H1 (cell line): ENCODE measurements at regions not wholly inside any gene's neighbourhood (a gene's known extent, or its start where the extent isn't known, plus 50 kb on each side); places are given as distances from the start of the nearest gene placed in this dataset.

Source experiments
- CTCF ChIA-PET: fragments of 300-600 bp; sonication (Branson Sonifier 250); formaldehyde crosslinking; loops from one replicate; lab custom pipeline; 2021; ENCODE audit not compliant: partially characterized antibody; lab: Charles Lee
- POLR2A ChIA-PET: fragments of 300-600 bp; sonication (Branson Sonifier 250); formaldehyde crosslinking; loops from one replicate; lab custom pipeline; 2021; ENCODE audit warnings: inconsistent platforms; ENCODE audit not compliant: partially characterized antibody; lab: Charles Lee
- DNase-seq, 2 experiments: peaks; one replicate each; pipeline versions ENCODE4 v3.0.0 to v3.0.0-alpha.2; 2010 to 2022; ENCODE audit warnings: low spot score in 2 of 2, low read depth in 1 of 2, mixed read lengths in 1 of 2
- FAIRE-seq: peaks from 2 replicates; lab custom pipeline; 2011; peaks lifted over from hg19 to GRCh38; lab: Jason Lieb, UNC
- H2AFZ ChIP-seq: 2 replicates; pipeline ENCODE4 v1.8.1; 2012; ENCODE audit warnings: low read length, inconsistent platforms
- H2AK5ac ChIP-seq: 2 replicates; pipeline ENCODE4 v1.6.1; 2013; ENCODE audit warnings: low read depth, low read length
- H2BK120ac ChIP-seq: replicated peaks from 2 replicates; pipeline ENCODE3; 2013; ENCODE audit warnings: low read depth, low read length, inconsistent platforms
- H2BK12ac ChIP-seq: 2 replicates; pipeline ENCODE4 v1.6.1; 2013; ENCODE audit warnings: low read depth, low read length
- H2BK15ac ChIP-seq: 2 replicates; pipeline ENCODE4 v1.6.1; 2013; ENCODE audit warnings: low read length
- H2BK20ac ChIP-seq: 2 replicates; pipeline ENCODE4 v1.6.1; 2013; ENCODE audit warnings: low read length
- H2BK5ac ChIP-seq: 2 replicates; pipeline ENCODE4 v1.6.1; 2013; ENCODE audit warnings: low read depth, low read length
- H3K14ac ChIP-seq: 2 replicates; pipeline ENCODE4 v1.6.1; 2013; ENCODE audit warnings: inconsistent platforms; ENCODE audit not compliant: insufficient read length
- H3K18ac ChIP-seq: 2 replicates; pipeline ENCODE4 v1.6.1; 2013; ENCODE audit warnings: low read length; ENCODE audit errors: extremely low read depth
- H3K23ac ChIP-seq: 2 replicates; pipeline ENCODE4 v1.6.1; 2013; ENCODE audit warnings: inconsistent platforms; ENCODE audit not compliant: insufficient read length
- H3K23me2 ChIP-seq: 2 replicates; pipeline ENCODE4 v1.6.1; 2013; ENCODE audit warnings: low read depth, low read length
- H3K27ac ChIP-seq: 2 replicates; pipeline ENCODE4 v1.6.1; 2011; ENCODE audit warnings: low read depth, low read length, inconsistent platforms
- H3K27me3 ChIP-seq, 4 experiments: replicated peaks in 1 of 4; 1 replicate in 1 of 4; 2 replicates in 3 of 4; pipeline versions ENCODE4 v1.6.1 to v1.8.1; 2011 to 2013; ENCODE audit warnings: low read length in 3 of 4, mild to moderate bottlenecking in 3 of 4, inconsistent platforms in 2 of 4, mixed read lengths in 2 of 4, moderate library complexity in 1 of 4; ENCODE audit not compliant: control insufficient read depth in 3 of 4, insufficient read depth in 3 of 4; ENCODE audit errors: extremely low read depth in 1 of 4
- H3K36me3 ChIP-seq, 4 experiments: 2 replicates each; pipeline versions ENCODE4 v1.6.1 to v1.8.1; 2011 to 2013; ENCODE audit warnings: mild to moderate bottlenecking in 4 of 4, low read length in 3 of 4, moderate library complexity in 2 of 4, control low read depth in 1 of 4, inconsistent platforms in 1 of 4; ENCODE audit not compliant: insufficient read depth in 4 of 4, control insufficient read depth in 2 of 4
- H3K4ac ChIP-seq: replicated peaks from 2 replicates; pipeline ENCODE3; 2013; ENCODE audit warnings: low read length, low read depth, mixed read lengths, inconsistent platforms; ENCODE audit not compliant: insufficient read length
- H3K4me1 ChIP-seq, 4 experiments: replicated peaks in 1 of 4; 1 replicate in 1 of 4; 2 replicates in 3 of 4; pipeline versions ENCODE4 v1.6.1 to v1.8.1; 2011 to 2013; ENCODE audit warnings: low read length in 3 of 4, inconsistent platforms in 2 of 4, mixed read lengths in 1 of 4; ENCODE audit not compliant: insufficient read depth in 4 of 4, control insufficient read depth in 3 of 4
- H3K4me2 ChIP-seq, 2 experiments: 2 replicates each; pipeline versions ENCODE4 v1.6.1 to v1.8.1; 2011 to 2013; ENCODE audit warnings: low read depth in 2 of 2, low read length in 2 of 2, control low read depth in 1 of 2, inconsistent platforms in 1 of 2, mild to moderate bottlenecking in 1 of 2; ENCODE audit not compliant: insufficient read depth in 1 of 2
- H3K4me3 ChIP-seq, 4 experiments: fragments of 200-600, 300-600 bp in 1 of 4; sonication (generic), shearing (Covaris generic), sonication (Bioruptor Twin) in 1 of 4; 2 replicates each; pipeline versions ENCODE4 v1.5.1 to v1.8.1; 2011 to 2016; ENCODE audit warnings: low read length in 4 of 4, low read depth in 3 of 4, control low read depth in 2 of 4, inconsistent platforms in 2 of 4, mild to moderate bottlenecking in 2 of 4, mixed read lengths in 1 of 4, moderate library complexity in 1 of 4; ENCODE audit not compliant: insufficient read depth in 2 of 4; ENCODE audit errors: extremely low read depth in 1 of 4
- H3K56ac ChIP-seq: replicated peaks from 2 replicates; pipeline ENCODE3; 2013; ENCODE audit warnings: low read depth, mild to moderate bottlenecking, mixed read lengths, low read length, inconsistent platforms; ENCODE audit not compliant: insufficient read length
- H3K79me1 ChIP-seq: 2 replicates; pipeline ENCODE4 v1.6.1; 2013; ENCODE audit warnings: low read depth, low read length, control low read depth
- H3K79me2 ChIP-seq, 2 experiments: 2 replicates each; pipeline versions ENCODE4 v1.6.1 to v1.8.1; 2012 to 2013; ENCODE audit warnings: low read length in 2 of 2, mild to moderate bottlenecking in 2 of 2, inconsistent platforms in 1 of 2; ENCODE audit not compliant: insufficient read depth in 2 of 2, control insufficient read depth in 1 of 2
- H3K9ac ChIP-seq, 4 experiments: replicated peaks in 1 of 4; 1 replicate in 1 of 4; 2 replicates in 3 of 4; pipeline versions ENCODE4 v1.6.1 to v1.8.1; 2011 to 2013; ENCODE audit warnings: low read depth in 3 of 4, low read length in 3 of 4, control low read depth in 2 of 4, mild to moderate bottlenecking in 2 of 4, moderate library complexity in 2 of 4, inconsistent platforms in 1 of 4; ENCODE audit errors: extremely low read depth in 1 of 4
- H3K9me3 ChIP-seq, 2 experiments: 2 replicates each; pipeline versions ENCODE4 v1.6.1 to v1.8.1; 2012 to 2013; ENCODE audit warnings: mild to moderate bottlenecking in 2 of 2, moderate library complexity in 2 of 2, control low read depth in 1 of 2, inconsistent platforms in 1 of 2, low read depth in 1 of 2, low read length in 1 of 2, mixed read lengths in 1 of 2; ENCODE audit not compliant: insufficient read depth in 2 of 2
- H4K20me1 ChIP-seq, 2 experiments: replicated peaks in 1 of 2; 2 replicates each; pipeline versions ENCODE3 to v1.8.1; 2011 to 2013; ENCODE audit warnings: inconsistent platforms in 2 of 2, low read length in 2 of 2, mild to moderate bottlenecking in 1 of 2; ENCODE audit not compliant: insufficient read depth in 2 of 2, control insufficient read depth in 1 of 2
- H4K5ac ChIP-seq: 2 replicates; pipeline ENCODE4 v1.6.1; 2013; ENCODE audit warnings: low read length, low read depth, mixed read lengths, inconsistent platforms; ENCODE audit not compliant: insufficient read length
- H4K8ac ChIP-seq: 2 replicates; pipeline ENCODE4 v1.8.0; 2013; ENCODE audit warnings: mild to moderate bottlenecking, moderate library complexity, low read length, inconsistent platforms; ENCODE audit not compliant: insufficient read depth; ENCODE audit errors: extremely low read depth
- H4K91ac ChIP-seq: replicated peaks from 2 replicates; pipeline ENCODE3; 2013; ENCODE audit warnings: low read length, mixed read lengths, inconsistent platforms; ENCODE audit not compliant: insufficient read length
- ASH2L ChIP-seq: fragments of 200-600, 300-600 bp; sonication (generic); IDR thresholded peaks from one replicate; pipeline ENCODE4 v1.7.1; 2017; ENCODE audit warnings: low read length
- BCL11A ChIP-seq, 2 experiments: IDR thresholded peaks; one replicate each; pipeline ENCODE4 v1.6.1; 2011; ENCODE audit warnings: low read depth in 2 of 2, low read length in 2 of 2, mild to moderate bottlenecking in 2 of 2
- BRCA1 ChIP-seq: IDR thresholded peaks from 2 replicates; pipeline ENCODE4 v1.6.1; 2012; ENCODE audit warnings: low read depth, low read length, improper control_type of control experiment
- EZH2 ChIP-seq: fragments of 200-600 bp; sonication (generic); IDR thresholded peaks from 2 replicates; pipeline ENCODE4 v1.7.1; 2012; ENCODE audit warnings: low read depth, mild to moderate bottlenecking, moderate library complexity, low read length, inconsistent platforms; ENCODE audit not compliant: severe bottlenecking
- FOSL1 ChIP-seq: IDR thresholded peaks from 2 replicates; pipeline ENCODE4 v1.6.1; 2011; ENCODE audit warnings: mild to moderate bottlenecking, low read depth, low read length, moderate library complexity; ENCODE audit not compliant: insufficient read depth
- GABPA ChIP-seq: IDR thresholded peaks from 2 replicates; pipeline ENCODE4 v1.6.1; 2011; ENCODE audit warnings: mild to moderate bottlenecking, low read length, moderate library complexity, borderline replicate concordance; ENCODE audit not compliant: insufficient read depth
- GTF2F1 ChIP-seq: IDR thresholded peaks from 2 replicates; pipeline ENCODE4 v1.6.1; 2012; ENCODE audit warnings: low read depth, low read length, improper control_type of control experiment, borderline replicate concordance
- KDM5A ChIP-seq: fragments of 200-600 bp; IDR thresholded peaks from 2 replicates; pipeline ENCODE4 v1.7.1; 2012; ENCODE audit warnings: mild to moderate bottlenecking, low read length, inconsistent platforms, mixed read lengths
- RAD21 ChIP-seq, 2 experiments: IDR thresholded peaks in 1 of 2; conservative IDR thresholded peaks in 1 of 2; 2 replicates each; pipeline ENCODE4 v1.6.1; 2011; ENCODE audit warnings: low read depth in 2 of 2, low read length in 2 of 2, improper control_type of control experiment in 1 of 2, inconsistent platforms in 1 of 2, mild to moderate bottlenecking in 1 of 2, moderate library complexity in 1 of 2
- SP2 ChIP-seq: IDR thresholded peaks from 2 replicates; pipeline ENCODE4 v1.6.1; 2012; ENCODE audit warnings: mild to moderate bottlenecking, low read length, inconsistent platforms
- SRF ChIP-seq: IDR thresholded peaks from 2 replicates; pipeline ENCODE4 v1.6.1; 2011; ENCODE audit warnings: mild to moderate bottlenecking, low read depth, low read length, moderate library complexity
- SUZ12 ChIP-seq: fragments of 200-600 bp; sonication (generic); IDR thresholded peaks from 2 replicates; pipeline ENCODE4 v1.6.1; 2012; ENCODE audit warnings: mild to moderate bottlenecking, inconsistent platforms, low read length, moderate library complexity, mixed read lengths
- USF2 ChIP-seq: IDR thresholded peaks from 2 replicates; pipeline ENCODE4 v1.6.1; 2011; ENCODE audit warnings: low read length, improper control_type of control experiment
- WGBS, 2 experiments: shearing (Covaris generic) in 1 of 2; methylation state at CpG; one replicate each; pipeline versions ENCODE4 v1.1.6 to v1.1.7; 2013 to 2015; ENCODE audit warnings: low lambda C conversion rate in 2 of 2, mixed read lengths in 2 of 2, inconsistent platforms in 1 of 2, low coverage in 1 of 2, missing lambda C conversion rate in 1 of 2; ENCODE audit not compliant: insufficient replicate concordance in 2 of 2, insufficient coverage in 1 of 2, insufficient read length in 1 of 2; ENCODE audit errors: extremely low coverage in 1 of 2, missing lambda C conversion rate in 1 of 2; 5-methylcytosine and 5-hydroxymethylcytosine counted together

GRCh38 chr14:44833376-44834060 lies 128.2 kb downstream of the KLHL28 start:
- Histone ChIP-seq H2AK5ac (no peak overlapping the region), H4K8ac (no peak overlapping the region), H3K4ac (no peak overlapping the region), H2BK5ac (no peak overlapping the region), H3K9ac (no peak overlapping the region), H2BK15ac (no peak overlapping the region), H4K5ac (no peak overlapping the region), H3K23me2 (no peaks in the 10 kb centered on the region), H2AFZ (no peak overlapping the region), H4K91ac (no peak overlapping the region), H3K4me2 (no peak overlapping the region), H3K27ac (no peak overlapping the region), H3K4me3 (no peak overlapping the region), H3K14ac (no peak overlapping the region), H3K9me3 (no peaks in the 10 kb centered on the region), H3K18ac (no peak overlapping the region), H3K4me1 (no peaks in the 10 kb centered on the region), H3K79me1 (no peaks in the 10 kb centered on the region), H3K56ac (no peak overlapping the region), H3K27me3 (peaks cover 0 to 1% (median 0%) of the 10 kb centered on the region in 4 experiments; a peak in 1 of 7 replicates), H2BK12ac (no peak overlapping the region), H2BK20ac (no peak overlapping the region), H3K79me2 (no peaks in the 10 kb centered on the region), H3K23ac (no peak overlapping the region), H4K20me1 (no peaks in the 10 kb centered on the region), H2BK120ac (no peak overlapping the region), H3K36me3 (no peaks in the 10 kb centered on the region)
- DNase-seq (no peak), FAIRE-seq (no peak)
- POLR2A ChIA-PET = no interaction called here
- CTCF ChIA-PET = no interaction called here
- 96% methylated on average over 1 of the region's 1 CpG; no CpG with 5 or more reads in 1 of the 2 experiments for WGBS, 2 experiments
- no peak for TF ChIP-seq BRCA1
- no peak for TF ChIP-seq GTF2F1
- TF ChIP-seq FOSL1 = no peak
- no peak for TF ChIP-seq RAD21 (IDR thresholded peaks at IDR 0.05 in 1 of 2, conservative IDR thresholded peaks at IDR 0.05 in 1 of 2; ENCODE audit: low read depth in 2 of 2, low read length in 2 of 2)
- no peak for TF ChIP-seq USF2
- TF ChIP-seq GABPA = no peak
- no peak for TF ChIP-seq EZH2
- TF ChIP-seq SP2 = no peak
- no peak for TF ChIP-seq SRF
- no peak for TF ChIP-seq ASH2L
- no peak for TF ChIP-seq SUZ12
- TF ChIP-seq BCL11A (IDR thresholded peaks at IDR 0.05; ENCODE audit: low read depth in 2 of 2, low read length in 2 of 2) = no peak
- no peak for TF ChIP-seq KDM5A
